B cell (primary cell): ENCODE measurements at regions not wholly inside any gene's neighbourhood (a gene's known extent, or its start where the extent isn't known, plus 50 kb on each side); places are given as distances from the start of the nearest gene placed in this dataset.

Experiments
- ATAC-seq: fragments of 200-7000 bp; cut with Tn5 transposase; one replicate; pipeline ENCODE4 v1.10.0; 2021; ENCODE audit warnings: low read depth, mild to moderate bottlenecking, moderate number of reproducible peaks, moderate library complexity
- CTCF ChIA-PET: fragments of 350-600 bp; sonication (Branson Sonifier 250); formaldehyde crosslinking; loops from one replicate; lab custom pipeline; 2021; ENCODE audit warnings: antibody characterized with exemption, inconsistent platforms; lab: Charles Lee
- POLR2A ChIA-PET: fragments of 350-600 bp; sonication (Branson Sonifier 250); formaldehyde crosslinking; loops from one replicate; lab custom pipeline; 2021; ENCODE audit warnings: antibody characterized with exemption; lab: Charles Lee
- DNase-seq: peaks from one replicate; pipeline ENCODE4 v3.0.0; 2013
- H2AFZ ChIP-seq: 2 replicates; pipeline ENCODE4 v1.6.1; 2012; ENCODE audit warnings: mild to moderate bottlenecking, low read depth, low read length; ENCODE audit not compliant: insufficient read depth, poor library complexity, severe bottlenecking
- H3K27ac ChIP-seq, 2 donors: 1 replicate in 1 of 2; 2 replicates in 1 of 2; pipeline ENCODE4 v1.5.1; 2012 to 2013; ENCODE audit warnings: low read length in 2 of 2, mild to moderate bottlenecking in 2 of 2, moderate library complexity in 1 of 2
- H3K27me3 ChIP-seq, 4 experiments: fragments of 200-600 bp in 1 of 4; sonication (generic) in 1 of 4; replicated peaks in 1 of 4; 1 replicate in 2 of 4; 2 replicates in 2 of 4; pipeline versions ENCODE4 v1.6.1 to v1.7.0; 2013 to 2016; ENCODE audit warnings: low read length in 3 of 4, mild to moderate bottlenecking in 2 of 4, mixed read lengths in 1 of 4, moderate library complexity in 1 of 4; ENCODE audit not compliant: insufficient read depth in 4 of 4, control insufficient read depth in 3 of 4; ENCODE audit errors: control extremely low read depth in 1 of 4
- H3K36me3 ChIP-seq, 2 experiments: replicated peaks in 1 of 2; 1 replicate in 1 of 2; 2 replicates in 1 of 2; pipeline versions ENCODE4 v1.6.1 to v1.7.1; 2013; ENCODE audit warnings: low read length in 1 of 2; ENCODE audit not compliant: insufficient read depth in 2 of 2, control insufficient read depth in 1 of 2; ENCODE audit errors: control extremely low read depth in 1 of 2, extremely low read depth in 1 of 2
- H3K4me1 ChIP-seq, 2 donors: fragments of 200-600 bp in 1 of 2; sonication (generic) in 1 of 2; 1 replicate in 1 of 2; 2 replicates in 1 of 2; pipeline versions ENCODE4 v1.5.1 to v1.6.1; 2013 to 2017; ENCODE audit warnings: low read length in 2 of 2; ENCODE audit not compliant: control insufficient read depth in 2 of 2, insufficient read depth in 2 of 2
- H3K4me2 ChIP-seq: replicated peaks from 2 replicates; pipeline ENCODE3; 2012; ENCODE audit warnings: mild to moderate bottlenecking, low read depth, low read length; ENCODE audit not compliant: poor library complexity, severe bottlenecking
- H3K4me3 ChIP-seq, 5 experiments: fragments of 200-600 bp in 1 of 5; sonication (generic) in 1 of 5; 1 replicate in 3 of 5; 2 replicates in 2 of 5; pipeline versions ENCODE4 v1.5.1 to v1.7.0; 2011 to 2016; ENCODE audit warnings: low read length in 4 of 5, mild to moderate bottlenecking in 4 of 5, low read depth in 2 of 5, control low read depth in 1 of 5, moderate library complexity in 1 of 5; ENCODE audit not compliant: insufficient read depth in 1 of 5; ENCODE audit errors: control extremely low read depth in 1 of 5, extremely low read depth in 1 of 5
- H3K79me2 ChIP-seq: fragments of 200-600 bp; sonication (generic); one replicate; pipeline ENCODE4 v1.6.0; 2016; ENCODE audit warnings: low read length; ENCODE audit not compliant: control insufficient read depth, insufficient read depth
- H3K9ac ChIP-seq: fragments of 200-600 bp; sonication (generic); 2 replicates; pipeline ENCODE4 v1.6.1; 2017; ENCODE audit warnings: mild to moderate bottlenecking, low read length, moderate library complexity
- H3K9me3 ChIP-seq, 3 donors: one replicate each; pipeline versions ENCODE4 v1.6.1 to v1.7.1; 2013; ENCODE audit warnings: low read length in 2 of 3; ENCODE audit not compliant: control insufficient read depth in 2 of 3, insufficient read depth in 1 of 3; ENCODE audit errors: control extremely low read depth in 1 of 3
- H4K20me1 ChIP-seq: 2 replicates; pipeline ENCODE4 v1.6.0; 2012; ENCODE audit warnings: mild to moderate bottlenecking, low read length; ENCODE audit not compliant: insufficient read depth, control insufficient read depth, poor library complexity, severe bottlenecking
- H3K27ac Mint-ChIP-seq: one replicate; pipeline ENCODE4 v1.8.0; 2021; ENCODE audit warnings: mixed read lengths
- H3K27me3 Mint-ChIP-seq: one replicate; pipeline ENCODE4 v1.8.0; 2021; ENCODE audit warnings: mixed read lengths
- H3K4me1 Mint-ChIP-seq: one replicate; pipeline ENCODE4 v1.8.0; 2021; ENCODE audit warnings: mixed read lengths
- H3K4me3 Mint-ChIP-seq: one replicate; pipeline ENCODE4 v1.8.0; 2021; ENCODE audit warnings: mixed read lengths
- H3K9me3 Mint-ChIP-seq: one replicate; pipeline ENCODE4 v1.8.0; 2022; ENCODE audit warnings: mixed read lengths; ENCODE audit not compliant: insufficient read depth
- CTCF ChIP-seq: fragments of 200-600 bp; IDR thresholded peaks from one replicate; pipeline ENCODE4 v1.8.0; 2022; ENCODE audit warnings: antibody characterized with exemption, mild to moderate bottlenecking
- EZH2 ChIP-seq: IDR thresholded peaks from 2 replicates; pipeline ENCODE4 v1.6.1; 2012; ENCODE audit warnings: borderline replicate concordance, low read depth, mild to moderate bottlenecking, moderate library complexity, low read length; ENCODE audit not compliant: insufficient read depth, poor library complexity, severe bottlenecking
- WGBS: methylation state at CpG from one replicate; pipeline ENCODE4 v1.1.5; 2013; ENCODE audit warnings: missing lambda C conversion rate; ENCODE audit not compliant: insufficient coverage; 5-methylcytosine and 5-hydroxymethylcytosine counted together
- intact Hi-C: fragments of 100-400 bp; cut with micrococcal nuclease; formaldehyde crosslinking; loops from one replicate; pipeline ENCODE4 v1.10.0; 2022

- H2AFZ ChIP-seq = no peak overlapping the region
- POLR2A ChIA-PET = no interaction called here
- no peak overlapping the region for H3K4me2 ChIP-seq
- H3K9me3 Mint-ChIP-seq = peaks cover 3% of the 10 kb centered on the region
- no peak for TF ChIP-seq CTCF
- TF ChIP-seq EZH2 = no peak
- WGBS = 71% methylated on average over 1 of the region's 3 CpGs
- H3K4me3 ChIP-seq = no peak overlapping the region
- CTCF ChIA-PET = no interaction called here
- ATAC-seq (no peak), DNase-seq (no peak)
- no peak overlapping the region for H3K4me3 Mint-ChIP-seq
- H3K36me3 ChIP-seq = no peaks in the 10 kb centered on the region
- no peaks in the 10 kb centered on the region for H3K27me3 ChIP-seq
- no peaks in the 10 kb centered on the region for H3K4me1 Mint-ChIP-seq
- H3K27ac Mint-ChIP-seq = no peak overlapping the region
- H3K27me3 Mint-ChIP-seq = peaks cover 15% of the 10 kb centered on the region
- H3K4me1 ChIP-seq = no peaks in the 10 kb centered on the region
- H3K27ac ChIP-seq = no peak overlapping the region
- no peak overlapping the region for H3K9ac ChIP-seq
- no peaks in the 10 kb centered on the region for H3K79me2 ChIP-seq
- peaks cover 0 to 3% (median 1%) of the 10 kb centered on the region in 3 donors for H3K9me3 ChIP-seq
- intact Hi-C loops = no loop called here
- H4K20me1 ChIP-seq = no peaks in the 10 kb centered on the region
Observed at GRCh38 chr21:39077876-39078275, 105.4 kb downstream of the PSMG1 start.

- H3K27me3 ChIP-seq = no peaks in the 10 kb centered on the region
- peaks cover 13% of the 10 kb centered on the region for H3K27me3 Mint-ChIP-seq
- TF ChIP-seq EZH2 = no peak
- TF ChIP-seq CTCF = no peak
- H3K9me3 Mint-ChIP-seq = peaks cover 3% of the 10 kb centered on the region
- no peaks in the 10 kb centered on the region for H3K4me1 ChIP-seq
- H3K9me3 ChIP-seq = peaks cover 0 to 3% (median 1%) of the 10 kb centered on the region in 3 donors
- no peak overlapping the region for H3K9ac ChIP-seq
- H3K36me3 ChIP-seq = no peaks in the 10 kb centered on the region
- no peak overlapping the region for H3K4me3 Mint-ChIP-seq
- ChIA-PET CTCF (no interaction called here), POLR2A (no interaction called here)
- H3K4me1 Mint-ChIP-seq = no peaks in the 10 kb centered on the region
- DNase-seq (no peak), ATAC-seq (no peak)
- no peaks in the 10 kb centered on the region for H4K20me1 ChIP-seq
- H3K4me2 ChIP-seq = no peak overlapping the region
- H3K27ac ChIP-seq = no peak overlapping the region
- intact Hi-C loops = no loop called here
- no peak overlapping the region for H3K4me3 ChIP-seq
- no peak overlapping the region for H2AFZ ChIP-seq
- H3K27ac Mint-ChIP-seq = no peak overlapping the region
- no peaks in the 10 kb centered on the region for H3K79me2 ChIP-seq
Observed at GRCh38 chr21:39074508-39074907, 108.7 kb downstream of the PSMG1 start.
